ENCODE measurements at regions not wholly inside any gene's neighbourhood (a gene's known extent, or its start where the extent isn't known, plus 50 kb on each side); places are given as distances from the start of the nearest gene placed in this dataset.

DNA sequence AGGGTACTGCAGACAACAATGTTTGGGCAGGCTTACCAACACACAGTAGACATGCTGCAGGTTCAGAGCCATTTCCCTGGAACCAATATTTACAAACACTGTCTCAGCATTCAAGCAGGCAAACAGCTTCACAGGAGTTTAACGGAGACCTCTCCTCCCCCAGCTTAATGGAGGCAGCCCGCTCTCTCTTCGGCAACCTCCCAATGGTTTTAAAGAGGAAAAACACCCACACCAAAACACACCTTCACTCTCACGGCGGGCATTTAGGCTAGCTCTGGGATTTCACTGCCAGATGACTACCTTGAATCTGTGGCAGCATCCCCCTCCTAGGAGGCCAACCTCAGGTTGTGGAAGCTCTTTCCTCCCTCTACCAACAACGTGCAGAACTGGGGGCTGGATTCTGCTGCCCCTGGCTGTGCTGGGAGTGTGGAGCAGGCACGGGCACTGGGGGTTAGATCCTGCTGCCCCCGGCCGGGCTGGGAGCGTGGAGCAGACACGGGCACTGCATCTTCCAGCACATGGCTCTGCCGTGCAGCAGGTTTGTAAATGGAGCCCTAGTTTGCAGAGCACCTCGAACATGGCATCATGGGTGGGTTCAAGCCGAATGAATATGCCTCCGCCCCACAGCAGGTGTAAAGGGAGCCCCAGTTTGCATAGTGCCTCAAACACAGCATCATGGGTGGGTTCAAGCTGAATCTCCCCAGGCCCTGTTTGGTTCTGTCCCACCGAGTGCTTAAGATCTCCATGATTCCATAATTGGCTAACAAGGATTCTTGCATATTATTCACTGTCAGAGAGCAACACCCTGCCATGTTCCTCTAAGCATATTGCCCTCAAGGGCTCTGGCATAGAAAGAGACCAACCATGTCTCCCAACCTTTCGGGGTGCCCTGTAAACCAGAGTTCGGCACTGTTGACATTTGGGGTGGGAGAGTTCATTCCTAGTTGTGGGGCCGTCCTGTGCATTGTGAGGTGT, 86.4 kb downstream of the RBFOX3 start:
- no peak for DNase-seq (ENCODE audit: low read depth in 4 of 4, low spot score in 2 of 4)

DNA sequence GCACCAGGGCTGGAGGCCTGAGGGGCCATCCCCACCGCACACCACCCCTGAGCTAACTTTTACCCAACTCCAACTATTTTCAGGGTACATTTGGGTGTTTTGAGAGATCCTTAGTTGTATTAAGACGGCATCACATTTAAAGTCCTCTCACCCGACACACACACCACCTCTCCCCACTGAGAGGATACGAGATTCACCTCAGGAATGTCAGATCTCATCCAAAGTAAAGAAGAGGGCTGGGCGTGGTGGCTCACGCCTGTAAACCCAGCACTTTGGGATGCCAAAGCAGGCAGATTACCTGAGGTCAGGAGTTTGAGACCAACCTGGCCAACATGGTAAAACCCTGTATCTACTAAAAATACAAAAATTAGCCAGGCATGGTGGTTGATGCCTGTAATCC, 88.4 kb downstream of the RBFOX3 start:
- DNase-seq (ENCODE audit: low read depth in 4 of 4, low spot score in 2 of 4) = no peak

DNA sequence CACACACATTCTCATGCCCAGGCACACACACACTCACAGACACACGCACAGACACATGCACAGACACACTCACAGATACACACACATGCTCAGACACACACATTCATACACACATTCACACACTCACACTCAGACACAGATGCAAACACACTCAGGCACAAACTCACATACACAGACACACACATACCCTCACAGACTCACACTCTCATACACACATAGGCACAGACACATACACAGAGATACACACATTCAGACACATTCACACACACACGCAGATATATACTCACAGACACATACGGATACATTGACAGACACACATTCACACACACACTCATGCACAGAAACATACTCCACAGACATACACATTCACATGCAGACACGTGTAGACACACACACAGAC, 89.6 kb downstream of the RBFOX3 start:
- no peak for DNase-seq (ENCODE audit: low read depth in 4 of 4, low spot score in 2 of 4)

DNA sequence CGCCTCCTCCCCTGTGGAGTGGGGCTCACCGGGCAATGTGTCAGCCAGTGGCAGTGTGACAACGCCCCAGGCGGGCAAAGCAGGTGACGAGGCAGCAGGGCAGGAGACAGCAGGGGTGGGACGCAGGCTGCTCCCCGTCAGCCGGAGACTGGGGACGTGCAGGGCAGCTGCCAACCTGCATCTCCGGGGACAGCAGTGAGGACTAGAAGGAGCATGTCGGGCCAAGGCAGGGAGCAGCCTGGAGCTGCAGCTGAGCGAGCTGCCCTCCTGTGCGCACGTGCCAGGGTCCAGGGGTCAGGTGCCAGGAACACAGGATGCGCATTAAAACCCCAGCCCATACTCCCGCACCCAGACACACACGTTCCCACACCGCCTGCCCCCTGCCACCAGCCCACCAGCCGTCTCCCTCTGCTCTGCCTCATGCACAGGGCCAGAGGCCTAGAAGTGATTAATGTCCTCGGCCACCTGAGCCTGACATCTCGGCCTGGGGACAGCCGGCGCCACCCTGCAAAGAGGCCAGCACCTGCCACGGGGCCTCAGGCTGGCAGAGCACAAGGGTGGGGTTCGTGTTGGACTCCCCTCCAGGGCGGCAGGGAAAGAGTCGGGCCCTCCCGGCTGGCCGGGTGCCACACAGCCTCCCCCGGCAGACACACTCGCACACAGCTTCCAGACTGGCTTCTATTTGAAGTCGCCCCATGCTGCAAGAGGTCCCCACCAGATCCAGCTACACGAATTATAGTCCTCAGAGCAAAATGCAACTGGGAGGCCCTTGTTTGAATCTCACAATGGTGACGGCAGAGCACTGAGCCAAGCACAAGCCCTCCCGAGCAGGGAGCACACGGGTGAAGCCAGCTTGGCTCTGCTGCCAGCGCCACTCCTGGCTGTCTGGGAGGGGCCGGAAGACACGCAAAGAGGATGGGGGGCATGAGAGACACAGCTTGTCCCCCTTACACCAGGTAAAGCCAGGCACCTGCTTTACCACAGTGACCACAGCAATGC, 90.4 kb downstream of the RBFOX3 start:
- no peak for DNase-seq (ENCODE audit: low read depth in 4 of 4, low spot score in 2 of 4)

DNA sequence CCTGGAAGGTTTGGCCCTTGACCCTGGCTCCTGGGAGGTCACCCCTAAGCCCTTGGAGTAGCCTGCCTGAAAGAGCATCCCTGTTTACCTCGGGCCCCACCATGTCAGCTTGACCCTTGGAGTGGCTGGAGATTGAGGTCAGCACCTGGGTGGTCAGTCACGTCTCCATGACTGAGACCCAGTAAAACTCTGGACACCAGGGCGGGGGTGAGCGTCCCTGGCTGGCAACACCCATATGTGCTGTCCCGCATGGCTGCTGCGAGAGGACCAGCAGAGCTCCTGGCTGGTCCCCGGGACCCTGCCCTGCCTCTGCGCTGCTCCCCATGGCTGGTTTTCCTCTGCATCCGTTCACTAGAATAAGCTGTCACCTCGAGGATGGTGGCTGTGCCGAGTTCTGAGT, 91.2 kb downstream of the RBFOX3 start:
- no peak for DNase-seq (ENCODE audit: low read depth in 4 of 4, low spot score in 2 of 4)

DNA sequence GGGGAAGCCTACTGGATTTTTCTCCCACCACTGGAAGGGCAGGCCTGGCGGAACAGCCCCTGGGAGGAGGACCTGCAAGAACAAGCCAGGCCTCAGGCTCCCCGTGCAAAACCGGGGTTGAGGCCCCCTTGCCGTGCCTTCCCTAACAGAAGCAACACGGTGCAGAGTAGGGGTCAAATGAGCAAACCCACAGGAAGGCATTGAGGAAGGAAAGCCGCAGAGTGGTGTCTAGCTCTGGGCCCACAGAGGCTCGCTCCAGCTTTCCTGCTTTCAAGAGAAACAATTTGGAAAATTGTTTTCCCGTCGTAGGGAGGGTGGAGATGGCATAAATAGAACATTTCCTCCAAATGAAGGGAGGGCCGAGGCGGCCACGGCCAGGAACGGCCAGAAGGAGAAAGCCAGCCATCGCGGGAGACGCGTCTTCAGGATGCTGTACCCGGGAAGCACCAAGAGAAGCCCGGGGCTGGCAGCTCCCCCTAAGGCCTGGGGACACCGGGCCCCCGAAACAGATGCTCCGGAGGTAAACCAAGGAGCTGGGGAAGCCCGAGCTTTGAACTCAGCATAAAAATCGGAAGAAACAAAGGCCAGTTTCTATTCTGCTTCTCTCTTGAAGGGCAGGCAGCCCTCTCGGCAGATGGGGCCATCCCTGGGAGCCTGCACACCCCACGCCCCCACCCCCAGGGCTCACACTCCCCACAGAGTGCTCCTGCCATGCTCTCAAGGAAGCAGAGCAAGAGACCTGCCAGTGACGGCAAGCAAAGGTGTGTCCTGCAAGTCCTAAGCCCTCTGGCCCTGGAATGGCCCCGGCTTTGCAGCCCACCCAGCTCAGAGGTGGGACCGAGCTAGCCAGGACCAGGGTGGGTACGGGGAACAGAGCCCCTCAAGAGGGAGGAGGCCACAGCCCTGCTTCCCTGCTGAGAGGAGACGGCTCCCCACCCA, 92.0 kb downstream of the RBFOX3 start:
- no peak for DNase-seq (ENCODE audit: low read depth in 4 of 4, low spot score in 2 of 4)

DNA sequence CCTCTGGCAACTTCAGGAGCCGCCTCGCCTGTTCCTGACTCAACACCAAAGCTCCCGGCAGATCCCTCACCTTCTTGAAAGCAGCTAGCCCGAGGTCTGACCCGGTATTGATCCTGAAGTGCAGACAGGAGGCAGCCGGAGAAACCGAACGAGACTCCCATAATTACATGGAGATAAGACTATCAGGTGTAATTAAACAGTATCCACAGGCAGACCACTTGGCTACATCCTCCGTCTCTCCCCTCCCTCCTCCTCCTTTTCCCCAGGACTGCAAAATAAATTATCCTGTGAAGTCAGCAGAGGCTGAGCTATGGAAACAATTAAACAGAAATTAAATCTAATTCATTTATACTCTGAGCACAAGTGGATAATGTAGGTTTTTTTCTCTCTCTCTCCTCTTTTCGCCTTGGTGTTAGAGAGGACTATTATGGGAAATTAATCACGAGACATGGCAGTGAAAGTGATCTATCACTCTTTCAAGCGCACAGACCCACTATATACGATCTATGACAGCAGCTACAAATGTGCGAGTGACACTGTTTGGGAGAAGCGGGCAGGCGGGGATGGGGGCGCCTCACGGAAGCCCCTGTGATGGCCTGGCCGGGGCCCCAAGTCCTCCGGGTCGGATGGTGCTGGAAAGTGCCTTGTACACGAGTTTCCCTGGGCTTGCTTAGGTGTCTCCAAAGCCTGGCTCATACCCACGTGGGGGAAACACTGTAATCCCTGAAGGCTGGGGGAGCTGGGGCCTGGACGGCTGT, 92.8 kb downstream of the RBFOX3 start:
- DNase-seq (ENCODE audit: low read depth in 4 of 4, low spot score in 2 of 4) = no peak

DNA sequence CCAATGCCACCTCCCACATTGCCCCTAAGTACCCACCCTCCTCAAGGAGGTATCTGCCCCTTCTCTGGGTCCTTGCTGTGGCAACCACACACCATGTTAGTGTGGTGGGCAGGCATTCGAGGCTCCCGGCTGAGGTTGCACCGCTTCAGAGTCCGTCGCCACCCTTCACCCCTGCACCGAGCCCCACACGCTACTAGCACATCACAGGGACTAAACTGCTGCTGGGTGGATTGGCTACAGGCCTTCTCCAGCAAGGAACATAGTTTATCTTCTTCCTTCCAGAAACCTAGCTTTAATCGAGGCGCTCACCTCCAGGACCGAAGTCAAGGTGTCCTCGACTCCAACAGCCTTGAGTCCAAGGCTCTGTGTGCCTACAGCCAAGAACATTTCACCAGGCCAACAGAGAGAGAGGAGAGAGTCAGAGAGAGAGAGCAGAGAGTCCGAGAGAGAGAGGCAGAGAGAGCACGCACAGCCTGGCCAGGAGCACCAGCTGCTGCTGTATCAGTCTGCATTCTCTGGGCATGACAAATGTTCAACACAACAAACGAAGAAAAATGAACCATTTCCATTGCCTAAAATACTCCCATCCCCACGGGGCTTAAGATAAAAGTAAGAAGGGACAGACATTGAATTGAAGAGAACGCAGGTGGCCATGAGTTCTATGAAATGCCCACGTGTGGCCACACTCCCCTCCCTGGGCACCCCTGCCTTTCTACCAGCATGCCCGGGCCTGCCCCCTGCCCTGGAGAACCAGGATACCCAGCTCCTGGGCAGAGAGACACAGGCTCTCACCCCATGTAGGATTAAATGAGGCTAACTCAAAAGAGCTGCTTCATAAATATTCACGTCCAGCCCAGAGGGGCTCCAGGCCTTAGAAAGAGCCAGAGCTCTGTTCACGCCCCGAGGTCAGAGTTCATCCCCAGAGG, 94.9 kb downstream of the RBFOX3 start:
- DNase-seq (ENCODE audit: low read depth in 4 of 4, low spot score in 2 of 4) = no peak

DNA sequence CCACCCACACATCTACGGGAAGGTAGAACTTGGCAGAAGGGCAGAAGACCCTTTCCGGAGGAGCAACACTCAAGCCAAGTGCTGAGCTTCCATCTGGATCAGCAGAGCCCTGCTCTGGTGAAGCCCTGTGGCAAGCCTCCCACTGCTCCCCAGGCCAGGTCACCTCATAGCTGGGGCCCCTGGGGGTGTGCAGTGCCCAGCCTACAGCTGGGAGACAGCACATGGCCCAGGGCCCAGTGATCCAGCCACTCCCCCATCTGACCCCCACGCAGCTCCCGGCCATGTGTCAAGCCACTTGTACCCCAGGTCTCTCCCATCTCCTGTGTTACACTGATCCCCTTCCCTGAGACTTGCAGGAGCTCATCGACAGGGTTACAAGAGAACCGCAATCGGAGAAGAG, 95.7 kb downstream of the RBFOX3 start:
- DNase-seq (ENCODE audit: low read depth in 4 of 4, low spot score in 2 of 4) = no peak

DNA sequence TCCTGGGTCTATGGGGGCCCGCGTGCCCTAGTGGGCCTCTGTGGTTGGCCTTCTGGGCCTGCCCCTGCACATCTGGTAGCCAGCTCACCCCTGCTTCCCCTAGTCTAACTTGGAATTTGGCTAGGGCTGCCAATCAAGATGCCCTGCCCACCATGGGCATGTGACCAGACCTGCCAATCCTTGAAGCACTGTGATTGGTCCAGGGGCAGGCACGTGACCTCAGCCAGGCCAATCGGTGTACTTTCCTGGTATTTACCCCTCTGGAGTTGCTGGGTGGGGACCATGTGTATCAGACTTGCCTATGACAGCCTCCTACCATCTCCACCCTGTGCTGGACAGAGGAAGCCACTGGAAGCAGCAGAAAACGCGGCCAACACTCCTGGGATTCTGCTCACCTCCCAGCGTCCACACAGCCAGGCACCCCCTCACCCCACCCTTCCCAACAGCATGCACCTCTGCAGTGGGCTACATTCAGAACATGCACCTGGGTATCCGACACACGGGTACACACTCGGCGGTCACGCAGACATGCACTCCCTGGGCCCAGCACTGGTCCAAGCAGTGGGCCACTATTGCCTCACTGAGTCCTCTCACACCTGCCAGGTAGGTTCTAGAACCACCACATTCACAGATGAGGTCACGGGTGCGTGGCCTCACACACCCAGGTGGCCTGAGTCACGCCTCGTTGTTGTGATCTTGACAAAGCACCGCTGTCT, 96.9 kb downstream of the RBFOX3 start:
- DNase-seq (ENCODE audit: low read depth in 4 of 4, low spot score in 2 of 4) = no peak

DNA sequence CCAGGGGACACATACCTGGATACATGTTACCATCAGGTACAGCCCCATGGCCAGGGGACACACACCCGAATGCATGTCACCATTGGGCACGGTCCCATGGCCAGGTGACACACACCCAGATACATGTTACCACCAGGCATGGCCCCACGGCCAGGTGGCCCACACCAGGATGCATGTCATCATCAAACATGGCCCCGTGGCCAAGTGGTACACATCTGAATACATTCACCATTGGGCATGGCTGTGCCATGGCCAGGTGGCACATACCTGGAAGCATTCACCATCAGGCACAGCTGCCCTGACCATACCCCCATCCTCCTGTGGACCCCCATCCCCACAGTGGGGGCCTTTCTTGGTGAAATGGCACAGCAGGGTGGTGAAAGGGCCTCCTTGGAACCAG, 97.6 kb downstream of the RBFOX3 start:
- no peak for DNase-seq (ENCODE audit: low read depth in 4 of 4, low spot score in 2 of 4)

DNA sequence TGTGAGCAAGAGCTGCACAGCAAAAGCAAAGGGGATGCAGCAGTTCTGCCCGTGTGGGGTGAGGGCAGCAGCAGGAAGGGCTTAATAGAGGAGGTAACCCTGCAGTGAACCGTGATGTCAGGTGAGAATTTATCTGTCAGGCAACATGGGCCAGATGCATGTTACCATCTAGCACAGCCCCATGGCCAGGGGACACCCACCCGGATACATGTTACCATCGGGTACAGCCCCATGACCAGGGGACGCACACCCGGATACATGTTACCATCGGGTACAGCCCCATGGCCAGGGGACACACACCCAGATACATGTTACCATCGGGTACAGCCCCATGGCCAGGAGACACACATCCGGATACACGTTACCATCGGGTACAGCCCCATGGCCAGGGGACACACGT, 99.4 kb downstream of the RBFOX3 start:
- DNase-seq (ENCODE audit: low read depth in 4 of 4, low spot score in 2 of 4) = no peak

DNA sequence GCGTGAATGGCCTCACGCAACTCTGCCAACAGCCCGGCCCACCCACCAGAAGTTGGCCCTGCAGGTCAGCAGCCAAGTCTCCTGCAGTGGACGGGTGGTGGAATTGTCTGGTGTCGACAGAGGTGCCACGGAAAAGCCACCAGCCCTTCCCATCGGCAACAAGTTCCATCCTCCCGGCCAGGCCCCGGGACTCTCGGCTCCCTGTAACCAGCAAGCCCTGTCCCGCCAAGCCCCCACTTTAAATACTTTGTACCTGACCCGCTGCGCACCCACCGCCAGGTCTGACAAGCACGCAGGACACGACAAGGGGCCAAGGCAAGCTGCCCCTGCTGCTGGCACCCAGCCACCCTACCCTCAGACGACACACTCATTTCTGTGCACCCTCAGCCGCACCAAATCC, 100.8 kb downstream of the RBFOX3 start:
- no peak for DNase-seq (ENCODE audit: low read depth in 4 of 4, low spot score in 2 of 4)

DNA sequence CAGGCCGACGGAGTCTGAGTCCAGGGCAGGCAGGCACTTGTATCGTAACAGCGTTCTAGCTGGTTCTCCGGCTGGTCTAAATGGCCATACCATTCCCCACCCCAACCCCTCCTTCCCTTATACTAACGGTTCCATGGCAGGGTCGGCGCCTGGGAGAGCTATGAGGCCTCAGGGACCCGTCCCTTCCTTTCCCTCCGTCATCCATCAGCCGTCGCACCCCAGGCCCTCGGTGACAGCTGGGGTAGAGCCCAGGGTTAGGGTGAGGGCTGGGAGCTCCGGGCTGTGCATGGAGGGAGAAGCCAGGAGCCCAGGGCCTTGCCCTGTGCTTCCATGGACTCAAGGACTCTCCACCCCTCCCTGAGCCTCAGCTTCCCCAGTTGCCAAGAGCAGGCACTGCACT, 101.4 kb downstream of the RBFOX3 start:
- no peak for DNase-seq (ENCODE audit: low read depth in 4 of 4, low spot score in 2 of 4)

DNA sequence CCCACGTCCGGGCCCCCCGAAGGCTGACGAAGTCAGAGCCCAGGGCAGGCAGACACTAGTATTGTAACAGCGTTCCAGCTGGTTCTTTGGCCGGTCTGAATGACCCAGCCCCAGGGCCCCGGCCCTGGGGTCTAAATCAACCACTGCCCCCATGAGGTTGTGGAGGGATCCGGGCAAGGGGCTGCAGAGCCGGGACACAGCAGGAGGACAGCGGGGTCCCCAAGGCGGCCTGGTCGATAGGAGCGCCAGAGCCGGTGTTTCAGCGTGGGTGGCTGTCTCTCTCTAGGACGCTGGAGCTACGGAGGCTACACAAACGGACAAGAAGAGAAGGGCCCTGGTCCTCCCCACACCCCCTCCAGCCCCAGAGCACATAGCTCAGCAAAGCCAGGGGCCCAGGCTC, 101.8 kb downstream of the RBFOX3 start:
- DNase-seq (ENCODE audit: low read depth in 4 of 4, low spot score in 2 of 4) = no peak

DNA sequence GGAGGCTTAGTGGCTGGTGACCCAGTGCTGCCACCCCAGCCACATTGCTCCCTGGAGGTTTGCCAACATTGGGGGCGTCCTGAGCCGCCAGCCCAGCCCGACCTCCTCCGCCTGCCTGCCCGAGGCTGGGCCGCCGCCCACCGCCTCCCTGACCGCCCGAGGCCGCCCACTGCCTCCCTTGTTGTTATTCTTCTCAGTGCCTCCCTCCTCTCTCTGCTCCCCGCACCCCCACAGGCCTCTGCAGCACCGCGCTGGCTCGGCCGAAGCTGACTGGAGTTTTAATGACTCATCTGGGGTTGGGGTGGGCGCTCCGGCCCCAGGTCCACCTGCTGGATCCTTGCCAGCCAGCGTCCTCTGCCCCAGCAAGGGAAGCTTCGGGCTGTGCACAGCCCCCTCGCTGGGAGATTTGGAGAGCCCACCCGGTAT, 102.5 kb downstream of the RBFOX3 start:
- DNase-seq (ENCODE audit: low read depth in 4 of 4, low spot score in 2 of 4) = peak in 1 of 4 donors; percentile 29

DNA sequence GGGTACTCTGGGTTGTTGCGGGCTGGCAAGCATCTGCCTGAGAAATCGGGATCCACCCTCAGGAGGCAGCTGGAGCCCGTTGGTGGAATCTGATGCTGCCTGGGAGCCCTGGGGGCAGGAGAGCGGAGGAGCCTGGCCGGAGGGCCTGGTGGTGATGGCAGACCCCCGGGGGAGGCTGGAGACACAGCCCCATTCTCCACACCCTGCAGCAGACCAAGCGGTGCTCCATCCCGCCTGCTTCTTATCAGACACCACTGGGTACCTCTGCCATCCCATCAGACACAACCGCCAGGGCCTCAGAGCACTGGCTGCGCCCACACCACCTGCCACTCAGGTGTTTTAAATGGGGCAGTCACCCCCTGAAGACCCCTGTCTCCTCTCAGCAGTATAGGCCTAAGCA, 103.9 kb downstream of the RBFOX3 start:
- no peak for DNase-seq (ENCODE audit: low read depth in 4 of 4, low spot score in 2 of 4)
